Activated T-cell treated with anti-CD3 and anti-CD28 coated beads, Interleukin-2, amount 50 U/mL, for 48 hours (primary cell): ENCODE measurements at regions not wholly inside any gene's neighbourhood (a gene's known extent, or its start where the extent isn't known, plus 50 kb on each side); places are given as distances from the start of the nearest gene placed in this dataset.
"Not testable (repeated sequence)": the region's sequence is repeated elsewhere in the genome, so short reads cannot be mapped to it uniquely, and the experiment has no call there.

Experiments
- DNase-seq, 2 experiments: peaks; one replicate each; pipeline ENCODE4 v3.0.0-alpha.2; 2020

DNA sequence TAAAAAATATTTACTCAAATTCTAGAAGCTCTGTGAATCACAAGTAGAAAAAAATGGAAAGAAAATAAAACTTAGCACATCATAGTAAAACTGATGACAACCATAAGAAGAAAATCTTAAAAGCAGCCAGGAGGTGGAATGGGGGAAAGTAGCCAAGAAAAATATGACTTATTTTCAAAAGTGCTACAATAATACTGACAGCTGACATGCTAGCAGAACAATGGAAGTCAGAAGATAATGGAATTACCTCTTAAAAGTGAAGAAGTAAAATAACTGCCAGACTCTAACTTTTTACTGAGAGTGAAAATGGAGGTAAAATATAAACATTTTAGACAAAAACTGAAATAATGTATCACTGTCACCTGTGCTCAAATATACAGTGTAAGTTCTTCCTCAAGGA lies 532.2 kb upstream of the SGCD start:
- no peak for DNase-seq

DNA sequence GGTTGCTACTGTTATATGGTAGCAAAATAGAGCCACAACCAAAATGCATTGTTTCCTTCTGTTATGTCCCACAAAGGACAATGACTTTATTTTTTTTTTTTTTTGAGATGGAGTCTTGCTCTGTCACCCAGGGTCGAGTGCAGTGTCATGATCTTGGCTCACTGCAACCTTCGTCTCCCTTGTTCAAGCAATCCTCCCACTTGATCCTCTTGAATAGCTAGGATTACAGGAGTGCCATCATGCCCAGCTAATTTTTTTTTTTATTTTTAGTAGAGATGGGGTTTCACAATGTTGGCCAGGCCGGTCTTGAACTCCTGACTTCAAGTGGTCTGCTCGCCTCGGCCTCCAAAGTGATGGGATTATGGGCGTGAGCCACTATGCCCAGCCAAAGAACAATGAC lies 527.7 kb upstream of the SGCD start:
- DNase-seq, result no peak

DNA sequence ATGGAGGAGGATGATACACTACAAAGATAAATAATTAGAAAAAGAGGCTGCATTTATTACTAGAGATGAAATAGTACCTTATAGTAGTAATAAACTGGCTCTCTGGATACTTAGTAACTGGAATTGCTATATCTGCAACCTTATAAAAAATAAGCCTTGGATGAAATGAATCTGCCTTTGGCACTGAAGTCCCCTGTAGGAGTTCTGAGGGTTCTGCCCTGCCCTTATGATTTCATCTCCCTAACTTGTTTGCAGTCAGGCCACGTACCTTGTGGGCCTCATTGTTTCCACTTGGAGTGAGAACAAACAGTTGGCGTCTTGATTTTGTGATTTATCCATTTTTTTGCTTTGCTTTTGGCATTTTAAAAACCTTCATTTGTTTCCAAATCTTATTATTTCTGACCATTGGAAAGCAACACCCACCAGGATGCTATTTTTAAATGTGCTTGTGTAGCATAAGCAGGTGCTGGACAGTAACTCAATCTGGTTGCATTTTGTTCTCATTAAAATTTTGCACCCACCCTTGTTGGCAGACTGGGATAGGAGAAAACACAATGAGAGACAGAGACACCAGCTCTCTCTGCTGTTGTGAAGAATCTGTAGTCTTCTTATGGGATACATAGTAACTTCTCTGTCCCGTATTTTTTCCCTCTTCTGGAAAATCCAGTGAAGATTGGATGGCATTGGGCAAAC lies 518.9 kb upstream of the SGCD start:
- DNase-seq, result no peak

DNA sequence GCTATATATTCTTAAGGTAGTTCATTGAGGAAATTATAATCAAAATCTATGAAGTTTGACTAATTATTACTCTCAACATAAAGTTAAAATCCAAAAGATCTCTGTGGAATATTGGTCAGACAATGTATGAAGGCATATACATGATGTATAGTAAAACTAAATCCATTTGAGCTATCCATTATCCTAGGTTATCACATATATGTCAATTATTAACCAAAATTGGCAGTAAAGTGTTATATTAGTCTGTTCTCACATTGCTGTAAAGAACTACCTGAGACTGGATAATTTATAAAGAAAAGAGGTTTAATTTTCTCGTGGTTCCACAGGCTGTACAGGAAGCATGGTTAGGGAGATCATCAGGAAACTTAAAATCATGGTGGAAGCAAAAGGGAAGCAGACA lies 511.7 kb upstream of the SGCD start:
- no peak for DNase-seq

DNA sequence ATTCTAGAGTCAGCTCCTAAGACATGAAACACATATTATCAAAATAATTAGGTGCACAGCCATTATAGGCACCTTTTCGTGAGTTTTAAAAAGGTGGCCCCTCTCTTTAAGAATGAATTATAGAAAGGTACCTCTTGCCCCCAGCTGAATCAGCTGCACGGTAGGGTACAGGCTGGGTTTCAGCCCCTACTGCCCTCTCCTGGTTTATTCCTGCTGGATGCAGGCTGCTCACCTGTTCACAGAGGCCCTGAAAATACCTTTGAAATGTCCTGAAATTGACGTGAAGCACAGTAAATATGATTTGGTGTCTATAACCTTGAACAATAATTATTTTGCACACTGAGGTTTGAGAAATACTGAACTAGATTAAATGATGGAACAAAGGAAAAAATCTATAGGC lies 504.8 kb upstream of the SGCD start:
- DNase-seq, result no peak

DNA sequence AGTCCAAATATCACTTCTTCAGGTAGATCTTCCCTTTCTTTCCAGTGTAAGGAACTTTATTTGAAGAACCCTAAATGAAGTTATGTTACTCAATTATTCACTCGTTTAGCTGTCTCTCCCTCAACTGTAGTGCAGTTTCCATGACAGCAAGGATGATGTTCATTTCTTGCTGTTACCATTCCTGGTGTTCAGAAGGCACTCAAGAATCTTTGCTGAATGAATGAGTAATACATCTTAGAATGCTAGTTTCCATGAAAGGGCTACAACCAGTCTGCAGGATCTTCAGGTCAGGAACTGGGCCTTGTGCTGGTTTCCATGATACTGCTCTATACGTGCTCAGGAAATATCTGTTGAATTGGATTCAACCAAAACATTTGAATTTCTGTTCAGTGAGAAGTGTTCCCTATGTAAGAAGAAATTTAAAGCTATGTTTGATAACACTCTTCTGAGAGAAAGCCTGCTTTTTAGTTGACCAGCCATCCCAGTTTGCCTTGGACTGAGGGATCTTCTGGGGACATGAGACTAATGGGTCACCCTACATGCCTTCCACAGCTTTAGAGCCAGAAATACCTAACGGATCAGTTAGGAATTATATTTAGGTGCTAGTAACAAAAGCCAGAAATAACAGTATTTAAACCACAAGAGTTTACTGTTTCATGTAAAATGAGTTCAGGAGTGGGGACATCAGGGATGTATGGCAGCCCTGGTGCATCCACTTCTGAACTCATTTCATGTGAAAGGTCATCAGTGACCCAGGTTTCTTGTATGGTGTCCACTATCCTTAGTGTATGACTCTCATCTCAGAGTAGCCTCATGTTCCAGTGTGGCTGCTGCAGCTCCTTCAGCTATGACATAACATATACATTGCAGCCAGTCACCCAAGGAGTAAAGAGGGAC lies 500.1 kb upstream of the SGCD start:
- DNase-seq, result no peak

DNA sequence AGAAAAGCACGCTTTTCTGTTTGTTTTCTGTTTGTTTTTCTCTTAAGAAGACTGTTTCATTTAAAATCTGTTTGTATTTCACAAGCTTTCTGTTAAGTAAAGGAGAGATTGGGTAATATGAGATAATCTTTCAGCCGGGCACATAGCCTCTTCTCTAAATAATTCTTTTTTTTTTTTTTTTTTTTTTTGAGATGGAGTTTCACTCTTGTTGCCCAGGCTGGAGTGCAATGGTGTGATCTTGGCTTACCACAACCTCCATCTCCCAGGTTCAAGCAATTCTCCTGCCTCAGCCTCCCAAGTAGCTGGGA lies 499.5 kb upstream of the SGCD start:
- not testable (repeated sequence) for DNase-seq

DNA sequence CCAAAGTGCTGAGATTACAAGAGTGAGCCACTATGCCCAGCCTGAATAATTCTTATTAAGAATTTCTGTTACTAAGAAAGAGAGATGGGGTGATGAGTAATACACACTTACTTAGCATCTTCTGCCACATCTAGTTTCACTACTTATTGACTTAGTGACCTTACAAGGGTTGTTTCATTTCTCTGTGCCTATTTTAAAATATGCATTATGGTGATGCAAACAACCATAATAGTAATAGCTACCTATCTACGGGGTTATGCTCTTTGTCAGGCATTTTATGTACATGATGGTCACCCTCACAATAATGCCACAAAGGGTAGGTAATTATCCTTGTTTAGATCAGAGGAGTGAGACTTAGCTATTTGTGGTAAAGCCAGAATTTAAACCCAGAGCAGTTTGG lies 499.0 kb upstream of the SGCD start:
- DNase-seq, result no peak

DNA sequence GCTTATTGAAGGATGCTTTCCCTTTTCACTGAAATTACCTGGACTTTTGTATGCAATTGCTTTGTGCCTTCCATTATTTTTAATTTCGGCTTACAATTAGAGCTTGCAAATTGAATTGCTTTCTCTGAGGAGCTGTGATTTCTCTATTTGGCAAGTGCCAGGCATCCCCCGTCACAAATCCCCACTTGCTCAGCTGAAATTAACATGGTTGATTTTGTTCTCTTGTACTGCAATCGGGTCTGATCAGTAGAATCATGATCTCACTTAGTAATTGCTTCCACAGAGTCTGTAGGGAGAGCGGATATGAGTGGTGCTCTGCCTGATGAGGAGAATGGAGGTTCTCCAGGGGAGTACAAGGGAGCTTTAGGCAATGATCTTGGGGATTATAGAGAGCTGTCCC lies 495.5 kb upstream of the SGCD start:
- no peak for DNase-seq

DNA sequence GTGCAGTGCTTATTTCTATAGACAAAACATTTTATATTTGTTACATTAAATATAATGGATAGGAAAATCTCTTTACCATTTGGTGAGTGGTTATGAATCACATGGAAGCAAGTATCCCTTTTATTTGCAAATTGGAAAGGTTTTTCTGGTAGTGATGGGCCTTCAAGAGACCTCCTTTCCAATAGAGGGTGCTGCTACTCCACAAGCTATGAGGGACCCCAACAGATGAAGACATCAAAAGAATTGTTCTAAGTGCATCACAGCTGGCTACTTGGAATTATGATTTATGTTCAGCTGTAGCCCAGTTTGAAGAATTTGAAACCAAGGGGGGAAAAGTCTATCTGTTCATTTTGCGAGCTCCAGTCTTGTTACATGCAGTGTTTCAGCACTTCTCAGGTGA lies 493.7 kb upstream of the SGCD start:
- no peak for DNase-seq

DNA sequence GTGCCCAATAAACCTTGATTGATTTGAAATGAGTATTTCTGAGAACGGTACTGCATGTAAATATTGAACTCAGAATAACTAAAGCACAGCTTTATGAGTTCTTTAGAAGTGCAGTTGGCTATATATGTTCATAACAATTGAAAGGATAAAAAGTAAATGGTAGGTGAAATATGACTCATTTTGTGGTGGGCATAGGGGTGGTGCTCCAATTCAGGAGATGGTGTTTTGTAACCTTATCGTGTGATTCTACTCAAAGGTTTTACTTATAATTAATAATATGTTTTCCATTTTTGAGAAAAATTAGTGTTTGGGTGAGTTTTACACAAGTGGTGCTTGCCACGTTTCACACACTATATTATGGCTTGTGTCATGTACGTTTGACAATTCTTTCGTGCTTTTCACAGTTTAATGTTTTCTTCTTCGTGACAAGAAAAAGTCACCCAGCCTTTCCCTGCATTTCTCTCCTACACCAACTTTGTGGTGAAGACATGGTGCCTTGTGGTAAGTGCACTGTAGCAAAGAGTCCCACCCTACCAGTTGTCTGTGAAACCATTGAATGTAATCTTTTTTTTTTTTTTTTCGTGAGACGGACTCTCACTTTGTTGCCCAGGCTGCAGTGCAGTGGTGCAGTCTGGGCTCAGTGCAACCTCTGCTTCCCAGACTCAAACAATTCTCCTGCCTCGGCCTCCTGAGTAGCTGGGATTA lies 492.5 kb upstream of the SGCD start:
- no peak for DNase-seq

DNA sequence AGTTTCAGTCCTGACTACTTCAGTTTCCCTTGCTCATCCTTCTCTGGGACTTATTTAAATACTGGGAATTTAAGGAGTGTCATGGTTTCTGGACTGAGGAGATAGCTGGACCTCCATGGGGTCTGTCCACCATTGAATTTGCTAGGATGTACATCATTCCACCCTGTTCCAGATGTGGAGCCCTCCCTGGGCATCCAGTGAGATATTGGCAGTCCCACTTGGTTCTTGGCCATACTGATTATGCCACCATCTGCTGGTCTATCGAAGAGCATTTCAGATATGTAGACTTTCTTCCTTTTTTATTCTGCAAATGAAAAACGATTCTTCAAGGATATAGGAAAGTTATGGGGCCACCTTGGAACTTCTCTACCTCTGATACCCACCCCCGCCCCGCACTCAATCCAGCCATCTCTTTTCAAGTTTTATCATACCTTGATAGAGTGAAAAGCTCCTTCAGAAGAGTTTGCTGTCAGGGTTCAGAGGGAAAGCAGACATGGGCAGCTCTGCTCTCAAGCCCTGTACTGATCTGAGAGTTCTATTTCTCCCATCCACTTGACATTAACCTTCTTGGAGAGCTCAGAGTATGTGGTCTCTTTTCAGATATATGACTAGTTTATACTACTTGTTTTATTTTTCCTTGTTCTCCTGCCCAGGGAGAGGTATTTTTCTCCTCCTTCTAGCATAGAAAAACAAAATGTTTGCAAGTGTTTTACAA lies 490.7 kb upstream of the SGCD start:
- no peak for DNase-seq

DNA sequence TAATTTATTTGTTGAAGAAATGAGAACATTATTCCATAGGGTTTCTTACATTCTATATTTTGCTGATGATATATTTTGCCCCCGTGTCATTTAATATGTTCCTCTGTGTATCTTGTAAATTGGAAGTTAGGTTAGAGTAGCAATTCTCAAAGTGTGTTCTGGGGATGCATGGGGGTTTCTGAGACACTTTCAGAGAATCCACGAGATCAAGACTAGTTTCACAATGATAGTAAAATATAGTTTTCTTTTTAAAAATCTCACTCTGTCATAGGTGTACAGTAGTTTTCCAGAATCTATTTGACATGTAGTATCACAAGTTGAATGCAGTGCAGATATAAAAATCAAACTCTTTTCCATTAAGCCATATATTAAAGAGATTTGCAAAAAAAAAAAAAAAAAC lies 488.6 kb upstream of the SGCD start:
- DNase-seq, result no peak

DNA sequence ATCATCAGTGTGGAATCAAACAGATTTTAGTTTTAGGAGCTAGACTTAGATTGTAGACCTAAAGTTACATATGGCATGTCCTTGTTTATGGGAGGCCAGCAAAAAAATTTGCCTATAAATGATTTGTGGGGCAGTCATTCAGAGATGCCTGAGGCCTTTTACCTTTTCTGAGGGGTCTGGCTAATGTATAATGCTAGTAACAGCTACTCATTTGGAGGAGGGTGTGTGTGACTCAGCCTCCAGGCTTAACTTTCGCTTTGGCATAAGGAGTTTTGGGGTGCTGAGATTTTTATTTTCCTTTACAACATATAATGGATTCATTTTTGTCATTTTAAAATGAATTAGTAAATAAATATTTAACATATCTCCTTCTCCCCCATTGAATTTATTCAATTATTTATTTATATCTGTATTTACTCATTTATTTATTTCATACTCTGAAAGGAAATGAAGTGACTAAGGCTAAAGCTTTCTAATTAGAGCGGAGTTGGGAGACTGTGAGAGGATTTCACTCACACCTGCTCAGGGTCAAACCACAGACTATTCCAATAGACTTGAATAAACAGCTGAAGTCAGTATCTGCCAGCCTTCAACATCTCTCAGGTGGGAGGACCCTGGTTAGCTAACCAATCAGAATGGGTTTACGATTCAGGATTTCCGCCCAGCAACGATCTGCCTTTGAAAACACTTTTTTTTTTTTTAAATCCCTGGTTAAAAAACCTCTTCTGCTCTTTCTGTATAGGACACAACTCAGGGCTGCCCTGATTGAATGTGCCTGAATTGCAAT lies 487.5 kb upstream of the SGCD start:
- DNase-seq, result no peak

DNA sequence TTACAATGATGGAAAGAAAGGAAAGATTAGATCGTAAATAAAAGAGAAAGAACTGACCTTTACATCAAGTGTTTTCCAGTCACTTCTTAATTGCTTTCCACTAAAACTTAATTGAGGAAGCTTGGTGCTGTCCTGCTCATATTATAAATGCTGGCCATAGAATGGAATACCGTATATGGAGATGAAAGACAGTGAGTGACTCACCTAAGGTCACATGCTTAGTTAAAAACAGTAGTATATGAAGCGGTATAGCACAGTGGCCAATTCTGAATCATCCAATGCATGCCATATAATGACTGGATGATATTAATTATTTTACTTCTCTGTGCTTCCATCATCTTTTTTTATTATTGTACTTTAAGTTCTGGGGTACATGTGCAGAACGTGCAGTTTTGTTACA lies 482.4 kb upstream of the SGCD start:
- no peak for DNase-seq

DNA sequence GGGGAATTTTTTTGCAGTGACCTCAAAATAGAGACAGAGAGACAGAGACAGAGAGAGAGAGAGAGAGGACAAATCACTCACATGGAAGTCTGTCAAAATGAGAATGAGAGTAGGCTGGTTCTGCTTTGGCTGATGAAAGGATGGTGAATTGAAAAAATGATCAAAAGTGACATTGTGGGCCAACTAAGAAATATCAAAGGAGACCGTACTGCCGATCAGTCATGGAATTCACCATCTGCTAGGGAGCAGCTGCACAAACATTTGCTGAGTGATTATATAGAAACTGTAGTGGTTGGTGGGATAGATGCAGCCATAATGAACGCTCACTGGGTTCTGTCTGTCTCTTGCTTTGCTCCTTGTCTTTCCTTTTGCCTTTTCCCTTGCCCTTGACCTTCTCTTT lies 476.6 kb upstream of the SGCD start:
- DNase-seq, result no peak

DNA sequence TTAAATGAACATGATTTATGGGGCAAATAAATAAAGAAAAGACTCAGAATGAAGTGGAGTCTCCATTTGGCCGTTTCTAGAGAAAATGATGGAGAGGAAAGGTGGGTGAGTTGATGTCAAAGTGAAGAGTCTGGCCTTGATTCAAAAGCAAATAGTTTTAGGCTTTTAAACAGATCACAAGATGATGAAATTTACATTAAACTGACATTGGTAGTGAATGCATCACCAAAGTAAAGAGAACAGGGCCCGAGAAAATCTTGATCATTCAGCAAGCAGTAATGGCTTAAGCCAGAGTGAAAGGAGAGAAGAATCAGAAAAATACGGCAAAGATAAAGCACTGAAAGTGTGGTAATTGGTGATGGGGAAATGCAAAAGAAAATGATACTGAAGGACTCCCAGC lies 460.0 kb upstream of the SGCD start:
- DNase-seq, result no peak

DNA sequence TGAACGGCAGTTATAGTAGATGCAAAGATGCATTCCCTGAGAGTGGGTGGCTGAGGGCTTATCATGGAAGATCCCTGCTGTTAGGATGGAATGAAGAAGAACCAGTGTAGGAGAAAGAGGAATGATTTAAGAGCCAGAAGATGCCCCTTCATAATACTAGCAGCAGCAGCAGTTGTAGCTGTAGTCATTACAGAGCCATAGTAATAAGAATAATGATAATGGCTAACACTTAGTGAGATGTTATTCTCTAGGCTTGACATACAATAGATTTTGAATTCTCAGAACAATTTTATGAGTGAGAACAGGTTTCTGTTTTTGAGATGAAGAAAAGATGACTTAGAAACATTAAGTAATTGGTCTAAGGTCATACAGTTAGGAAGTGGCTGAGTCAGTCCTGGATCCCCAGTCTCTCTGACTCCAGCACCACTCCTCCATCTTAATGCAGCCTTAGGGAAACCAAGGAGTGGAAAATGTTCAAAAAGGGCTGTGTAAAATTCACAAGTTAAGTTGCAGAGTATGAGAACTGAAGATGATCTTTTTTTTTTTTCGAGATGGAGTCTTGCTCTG lies 459.4 kb upstream of the SGCD start:
- no peak for DNase-seq

DNA sequence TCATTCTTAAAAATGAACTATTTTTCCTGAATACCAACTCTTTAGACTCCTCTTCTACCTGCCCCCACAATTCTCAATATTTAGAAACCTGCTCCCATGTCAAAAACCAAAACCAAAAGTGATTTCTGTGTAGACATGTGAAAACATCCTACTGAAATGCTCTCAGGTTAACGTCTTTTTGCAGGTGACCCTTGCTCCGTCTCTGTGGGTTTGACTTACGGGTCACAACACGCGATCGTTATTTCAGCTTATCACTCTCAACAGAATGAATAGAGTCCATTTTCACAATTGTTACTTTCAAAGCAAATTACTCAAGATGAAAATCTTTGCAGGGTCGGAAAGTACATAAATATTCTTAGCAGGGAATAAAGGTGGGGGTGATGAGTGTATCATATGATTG lies 456.3 kb upstream of the SGCD start:
- DNase-seq, result no peak

DNA sequence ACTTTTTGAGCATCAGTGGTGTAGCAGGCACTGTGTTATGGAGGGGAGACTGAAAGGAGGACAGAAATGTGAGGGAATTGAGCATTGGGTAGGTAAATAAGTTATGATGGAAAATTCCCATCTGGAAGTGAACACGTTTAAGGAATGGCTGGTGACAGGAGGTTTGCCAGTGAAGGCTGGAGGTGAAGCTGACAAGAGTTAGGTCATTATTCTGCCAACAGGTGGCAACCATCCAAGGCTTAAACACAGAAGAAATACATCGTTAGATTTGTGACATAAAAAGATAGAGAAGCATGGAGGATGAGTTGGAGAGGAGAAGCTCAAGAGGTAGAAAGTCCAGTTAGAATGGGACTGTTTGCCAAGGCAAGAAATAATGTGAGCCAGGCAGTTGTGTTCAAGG lies 455.3 kb upstream of the SGCD start:
- no peak for DNase-seq

DNA sequence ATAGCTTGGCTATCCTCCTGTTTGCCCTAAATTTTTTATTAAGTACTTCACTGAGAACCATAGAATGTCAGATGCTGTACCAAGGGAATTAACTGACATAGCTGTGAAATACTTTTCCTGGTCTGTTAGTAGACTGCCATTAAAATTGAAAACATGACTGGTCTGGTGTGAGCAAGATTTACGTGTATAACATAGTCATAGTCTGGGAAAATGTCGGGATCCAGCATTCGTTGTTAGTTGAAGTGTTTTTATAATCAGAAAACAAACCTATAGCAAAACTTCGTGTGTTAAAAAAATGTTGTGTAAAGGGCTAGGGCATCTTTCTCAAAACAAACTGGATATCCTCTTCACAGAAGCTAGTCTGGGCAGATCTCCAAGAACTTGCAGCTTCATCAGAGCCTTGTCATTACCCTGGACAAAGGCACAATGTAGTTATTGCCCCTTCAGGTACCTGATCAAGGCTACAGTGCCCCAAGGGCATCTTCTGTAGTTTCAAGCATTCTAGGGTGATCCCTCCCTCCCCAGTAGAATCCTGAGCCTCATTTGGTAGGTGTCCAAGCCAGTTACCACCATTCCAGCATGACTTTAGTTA lies 454.2 kb upstream of the SGCD start:
- no peak for DNase-seq
